ENCODE measurements at regions not wholly inside any gene's neighbourhood (a gene's known extent, or its start where the extent isn't known, plus 50 kb on each side); places are given as distances from the start of the nearest gene placed in this dataset.
"Not testable (repeated sequence)": the region's sequence is repeated elsewhere in the genome, so short reads cannot be mapped to it uniquely, and the experiment has no call there.

GRCh38 chr1:229896306-229896705 is 170.7 kb upstream of the GALNT2 start:
- Mint-ChIP-seq H3K4me3 (no peak overlapping the region), H3K4me1 (ENCODE audit: low read depth) (no peaks in the 10 kb centered on the region), H3K9me3 (ENCODE audit: insufficient read depth) (no peaks in the 10 kb centered on the region), H3K27me3 (ENCODE audit: low read depth) (peaks cover 27% of the 10 kb centered on the region), H3K27ac (no peak overlapping the region), H3K36me3 (ENCODE audit: low read depth) (no peaks in the 10 kb centered on the region)
- ChIA-PET CTCF (no interaction called here), POLR2A (interaction anchor here (0.5 kb wide), 1 partner anchor 511 kb away, joined by 3 read pairs; no protein-coding TSS in a partner anchor)
- ATAC-seq (no peak), DNase-seq (no peak)

GRCh38 chr1:229896861-229897260 is 170.2 kb upstream of the GALNT2 start:
- ATAC-seq (no peak), DNase-seq (no peak)
- H3K4me1 Mint-ChIP-seq (ENCODE audit: low read depth), result no peaks in the 10 kb centered on the region
- no peak overlapping the region for H3K4me3 Mint-ChIP-seq
- no peak overlapping the region for H3K27ac Mint-ChIP-seq
- ChIA-PET CTCF (no interaction called here), POLR2A (interaction anchor here (0.5 kb wide), 1 partner anchor 511 kb away, joined by 3 read pairs; no protein-coding TSS in a partner anchor)
- no peaks in the 10 kb centered on the region for H3K36me3 Mint-ChIP-seq (ENCODE audit: low read depth)
- H3K9me3 Mint-ChIP-seq (ENCODE audit: insufficient read depth), result peaks cover 3% of the 10 kb centered on the region
- peaks cover 30% of the 10 kb centered on the region for H3K27me3 Mint-ChIP-seq (ENCODE audit: low read depth)

GRCh38 chr1:229897501-229897900 is 169.5 kb upstream of the GALNT2 start:
- DNase-seq, result no peak
- H3K4me3 Mint-ChIP-seq, result no peak overlapping the region
- ChIA-PET POLR2A (no interaction called here), CTCF (no interaction called here)
- H3K27me3 Mint-ChIP-seq (ENCODE audit: low read depth), result peaks cover 33% of the 10 kb centered on the region
- no peaks in the 10 kb centered on the region for H3K4me1 Mint-ChIP-seq (ENCODE audit: low read depth)
- ATAC-seq, result no peak
- H3K36me3 Mint-ChIP-seq (ENCODE audit: low read depth), result no peaks in the 10 kb centered on the region
- H3K27ac Mint-ChIP-seq, result no peak overlapping the region
- H3K9me3 Mint-ChIP-seq (ENCODE audit: insufficient read depth), result peaks cover 3% of the 10 kb centered on the region

- POLR2A ChIA-PET, result no interaction called here
- Mint-ChIP-seq H3K4me1 (ENCODE audit: low read depth) (no peaks in the 10 kb centered on the region), H3K4me3 (no peak overlapping the region), H3K27me3 (ENCODE audit: low read depth) (peaks cover 40% of the 10 kb centered on the region), H3K36me3 (ENCODE audit: low read depth) (no peaks in the 10 kb centered on the region), H3K27ac (no peak overlapping the region), H3K9me3 (ENCODE audit: insufficient read depth) (peaks cover 3% of the 10 kb centered on the region)
- ATAC-seq (no peak), DNase-seq (no peak)
- CTCF ChIA-PET, result no interaction called here
Measured at GRCh38 chr1:229900220-229900619, 166.8 kb upstream of the GALNT2 start.

GRCh38 chr1:229905031-229905545 is 161.9 kb upstream of the GALNT2 start:
- ChIA-PET CTCF (no interaction called here), POLR2A (no interaction called here)
- H3K4me3 Mint-ChIP-seq, result no peak overlapping the region
- peaks cover 47% of the 10 kb centered on the region for H3K27me3 Mint-ChIP-seq (ENCODE audit: low read depth)
- no peak for DNase-seq
- H3K4me1 Mint-ChIP-seq (ENCODE audit: low read depth), result no peaks in the 10 kb centered on the region
- H3K27ac Mint-ChIP-seq, result no peak overlapping the region
- peaks cover 3% of the 10 kb centered on the region for H3K9me3 Mint-ChIP-seq (ENCODE audit: insufficient read depth)
- no peak for ATAC-seq
- H3K36me3 Mint-ChIP-seq (ENCODE audit: low read depth), result no peaks in the 10 kb centered on the region

GRCh38 chr1:229905652-229906051 is 161.4 kb upstream of the GALNT2 start:
- POLR2A ChIA-PET, result no interaction called here
- Mint-ChIP-seq H3K36me3 (ENCODE audit: low read depth) (no peaks in the 10 kb centered on the region), H3K27me3 (ENCODE audit: low read depth) (peaks cover 48% of the 10 kb centered on the region), H3K4me1 (ENCODE audit: low read depth) (no peaks in the 10 kb centered on the region), H3K27ac (no peak overlapping the region), H3K4me3 (no peak overlapping the region), H3K9me3 (ENCODE audit: insufficient read depth) (peaks cover 3% of the 10 kb centered on the region)
- no peak for DNase-seq
- CTCF ChIA-PET, result no interaction called here
- ATAC-seq, result no peak

- CTCF ChIA-PET, result no interaction called here
- no peaks in the 10 kb centered on the region for H3K9me3 Mint-ChIP-seq (ENCODE audit: insufficient read depth)
Measured at GRCh38 chr1:229907884-229908638, 159.0 kb upstream of the GALNT2 start.

GRCh38 chr1:229908689-229909088 is 158.3 kb upstream of the GALNT2 start:
- H3K4me1 Mint-ChIP-seq (ENCODE audit: low read depth), result no peaks in the 10 kb centered on the region
- H3K27ac Mint-ChIP-seq, result no peak overlapping the region
- ATAC-seq (no peak), DNase-seq (no peak)
- ChIA-PET POLR2A (no interaction called here), CTCF (no interaction called here)
- H3K27me3 Mint-ChIP-seq (ENCODE audit: low read depth), result peaks cover 46% of the 10 kb centered on the region
- no peaks in the 10 kb centered on the region for H3K9me3 Mint-ChIP-seq (ENCODE audit: insufficient read depth)
- H3K4me3 Mint-ChIP-seq, result no peak overlapping the region
- H3K36me3 Mint-ChIP-seq (ENCODE audit: low read depth), result no peaks in the 10 kb centered on the region

More at GRCh38 chr1:229907884-229908638, 159.0 kb upstream of the GALNT2 start:
- Mint-ChIP-seq H3K4me3 (no peak overlapping the region), H3K36me3 (ENCODE audit: low read depth) (no peaks in the 10 kb centered on the region), H3K27me3 (ENCODE audit: low read depth) (peaks cover 45% of the 10 kb centered on the region), H3K27ac (no peak overlapping the region), H3K4me1 (ENCODE audit: low read depth) (no peaks in the 10 kb centered on the region)
- no peak for ATAC-seq
- no peak for DNase-seq
- POLR2A ChIA-PET, result no interaction called here

- Mint-ChIP-seq H3K4me3 (no peak overlapping the region), H3K4me1 (ENCODE audit: low read depth) (no peaks in the 10 kb centered on the region), H3K27ac (no peak overlapping the region), H3K36me3 (ENCODE audit: low read depth) (no peaks in the 10 kb centered on the region), H3K27me3 (ENCODE audit: low read depth) (peaks cover 24% of the 10 kb centered on the region), H3K9me3 (ENCODE audit: insufficient read depth) (no peaks in the 10 kb centered on the region)
- DNase-seq (no peak), ATAC-seq (no peak)
- ChIA-PET CTCF (no interaction called here), POLR2A (no interaction called here)
Measured at GRCh38 chr1:229913489-229913888, 153.5 kb upstream of the GALNT2 start.

- H3K36me3 Mint-ChIP-seq (ENCODE audit: low read depth); H3K4me3 Mint-ChIP-seq; H3K9me3 Mint-ChIP-seq (ENCODE audit: insufficient read depth); ATAC-seq; CTCF ChIA-PET; H3K27me3 Mint-ChIP-seq (ENCODE audit: low read depth); H3K27ac Mint-ChIP-seq; POLR2A ChIA-PET; H3K4me1 Mint-ChIP-seq (ENCODE audit: low read depth); DNase-seq: not testable (repeated sequence)
Measured at GRCh38 chr1:229919488-229919887, 147.6 kb upstream of the GALNT2 start.

- Mint-ChIP-seq H3K27me3 (ENCODE audit: low read depth) (peaks cover 10% of the 10 kb centered on the region), H3K36me3 (ENCODE audit: low read depth) (no peaks in the 10 kb centered on the region), H3K9me3 (ENCODE audit: insufficient read depth) (no peaks in the 10 kb centered on the region), H3K4me3 (no peak overlapping the region), H3K4me1 (ENCODE audit: low read depth) (no peaks in the 10 kb centered on the region), H3K27ac (no peak overlapping the region)
- CTCF ChIA-PET, result no interaction called here
- ATAC-seq (no peak), DNase-seq (no peak)
- POLR2A ChIA-PET, result no interaction called here
Measured at GRCh38 chr1:229920683-229921082, 146.4 kb upstream of the GALNT2 start.

GRCh38 chr1:229922249-229922648 is 144.8 kb upstream of the GALNT2 start:
- ChIA-PET CTCF (no interaction called here), POLR2A (no interaction called here)
- Mint-ChIP-seq H3K27me3 (ENCODE audit: low read depth) (peaks cover 17% of the 10 kb centered on the region), H3K9me3 (ENCODE audit: insufficient read depth) (no peaks in the 10 kb centered on the region), H3K4me1 (ENCODE audit: low read depth) (no peaks in the 10 kb centered on the region), H3K36me3 (ENCODE audit: low read depth) (no peaks in the 10 kb centered on the region), H3K4me3 (no peak overlapping the region), H3K27ac (no peak overlapping the region)
- no peak for DNase-seq
- ATAC-seq, result no peak

GRCh38 chr1:229924639-229925038 is 142.4 kb upstream of the GALNT2 start:
- POLR2A ChIA-PET, result no interaction called here
- ATAC-seq (no peak), DNase-seq (no peak)
- H3K9me3 Mint-ChIP-seq (ENCODE audit: insufficient read depth), result no peaks in the 10 kb centered on the region
- H3K4me3 Mint-ChIP-seq, result no peak overlapping the region
- CTCF ChIA-PET, result no interaction called here
- no peak overlapping the region for H3K27ac Mint-ChIP-seq
- H3K4me1 Mint-ChIP-seq (ENCODE audit: low read depth), result no peaks in the 10 kb centered on the region
- no peaks in the 10 kb centered on the region for H3K36me3 Mint-ChIP-seq (ENCODE audit: low read depth)
- peaks cover 21% of the 10 kb centered on the region for H3K27me3 Mint-ChIP-seq (ENCODE audit: low read depth)

Data from activated CD8-positive, alpha-beta T cell treated with anti-CD3 and anti-CD28 coated beads, Interleukin-2, amount 10 ng/mL, durations not matched to agents 7 days and 5 days (primary cell).